Astrocyte (in vitro differentiated cells and primary cell): ENCODE measurements at regions not wholly inside any gene's neighbourhood (a gene's known extent, or its start where the extent isn't known, plus 50 kb on each side); places are given as distances from the start of the nearest gene placed in this dataset.

Experiments used
- DNase-seq: peaks from one replicate; pipeline ENCODE4 v3.0.0-alpha.2; 2010; ENCODE audit warnings: low read depth
- FAIRE-seq: peaks from 2 replicates; lab custom pipeline; 2011; peaks lifted over from hg19 to GRCh38; lab: Jason Lieb, UNC
- H2AFZ ChIP-seq: 2 replicates; pipeline ENCODE4 v1.6.0; 2012; ENCODE audit warnings: low read depth, low read length, inconsistent platforms
- H3K27ac ChIP-seq: 2 replicates; pipeline ENCODE4 v1.5.1; 2011; ENCODE audit warnings: low read depth, low read length, inconsistent platforms
- H3K27me3 ChIP-seq: 2 replicates; pipeline ENCODE4 v1.6.0; 2011; ENCODE audit warnings: low read length, inconsistent platforms; ENCODE audit not compliant: insufficient read depth
- H3K36me3 ChIP-seq: 2 replicates; pipeline ENCODE4 v1.5.1; 2011; ENCODE audit warnings: low read length, inconsistent platforms; ENCODE audit not compliant: insufficient read depth
- H3K4me1 ChIP-seq: 2 replicates; pipeline ENCODE4 v1.5.1; 2011; ENCODE audit warnings: low read length, inconsistent platforms; ENCODE audit not compliant: insufficient read depth
- H3K4me2 ChIP-seq: 2 replicates; pipeline ENCODE4 v1.6.0; 2012; ENCODE audit warnings: low read length, inconsistent platforms
- H3K4me3 ChIP-seq: 2 replicates; pipeline ENCODE4 v1.5.1; 2011; ENCODE audit warnings: low read depth, mild to moderate bottlenecking, low read length, inconsistent platforms; ENCODE audit not compliant: insufficient read depth
- H3K79me2 ChIP-seq: 2 replicates; pipeline ENCODE4 v1.6.0; 2012; ENCODE audit warnings: mild to moderate bottlenecking, low read length, inconsistent platforms; ENCODE audit not compliant: insufficient read depth
- H3K9ac ChIP-seq: 2 replicates; pipeline ENCODE4 v1.6.0; 2012; ENCODE audit warnings: mild to moderate bottlenecking, low read length, inconsistent platforms
- H3K9me3 ChIP-seq: 2 replicates; pipeline ENCODE4 v1.5.1; 2012; ENCODE audit warnings: low read depth, mild to moderate bottlenecking, low read length, inconsistent platforms; ENCODE audit not compliant: insufficient read depth
- H4K20me1 ChIP-seq: 2 replicates; pipeline ENCODE4 v1.6.0; 2012; ENCODE audit warnings: low read length, inconsistent platforms; ENCODE audit not compliant: insufficient read depth
- H3K27ac Mint-ChIP-seq: one replicate; pipeline ENCODE4 v1.8.0; 2021; ENCODE audit warnings: mild to moderate bottlenecking, mixed read lengths; ENCODE audit not compliant: unreplicated experiment
- H3K27me3 Mint-ChIP-seq: one replicate; pipeline ENCODE4 v1.8.0; 2021; ENCODE audit warnings: low read depth, mixed read lengths; ENCODE audit not compliant: unreplicated experiment
- H3K36me3 Mint-ChIP-seq: one replicate; pipeline ENCODE4 v1.8.0; 2021; ENCODE audit warnings: low read depth, mixed read lengths; ENCODE audit not compliant: unreplicated experiment
- H3K4me1 Mint-ChIP-seq: one replicate; pipeline ENCODE4 v1.8.0; 2021; ENCODE audit warnings: low read depth, mixed read lengths; ENCODE audit not compliant: unreplicated experiment
- H3K4me3 Mint-ChIP-seq: one replicate; pipeline ENCODE4 v1.8.0; 2021; ENCODE audit warnings: mild to moderate bottlenecking, moderate library complexity, mixed read lengths; ENCODE audit not compliant: unreplicated experiment
- H3K9me3 Mint-ChIP-seq: one replicate; pipeline ENCODE4 v1.8.0; 2021; ENCODE audit warnings: mild to moderate bottlenecking, mixed read lengths; ENCODE audit not compliant: unreplicated experiment
- EZH2 ChIP-seq: IDR thresholded peaks from 2 replicates; pipeline ENCODE4 v1.6.1; 2012; ENCODE audit warnings: mild to moderate bottlenecking, low read length, inconsistent platforms; ENCODE audit not compliant: insufficient read depth
- TF ChIP-seq, protein P1 (sequence below): IDR thresholded peaks from 2 replicates; pipeline ENCODE4 v1.5.1; 2011; ENCODE audit warnings: low read depth, mild to moderate bottlenecking, inconsistent platforms, low read length, moderate library complexity; ENCODE audit not compliant: insufficient read depth

DNA sequence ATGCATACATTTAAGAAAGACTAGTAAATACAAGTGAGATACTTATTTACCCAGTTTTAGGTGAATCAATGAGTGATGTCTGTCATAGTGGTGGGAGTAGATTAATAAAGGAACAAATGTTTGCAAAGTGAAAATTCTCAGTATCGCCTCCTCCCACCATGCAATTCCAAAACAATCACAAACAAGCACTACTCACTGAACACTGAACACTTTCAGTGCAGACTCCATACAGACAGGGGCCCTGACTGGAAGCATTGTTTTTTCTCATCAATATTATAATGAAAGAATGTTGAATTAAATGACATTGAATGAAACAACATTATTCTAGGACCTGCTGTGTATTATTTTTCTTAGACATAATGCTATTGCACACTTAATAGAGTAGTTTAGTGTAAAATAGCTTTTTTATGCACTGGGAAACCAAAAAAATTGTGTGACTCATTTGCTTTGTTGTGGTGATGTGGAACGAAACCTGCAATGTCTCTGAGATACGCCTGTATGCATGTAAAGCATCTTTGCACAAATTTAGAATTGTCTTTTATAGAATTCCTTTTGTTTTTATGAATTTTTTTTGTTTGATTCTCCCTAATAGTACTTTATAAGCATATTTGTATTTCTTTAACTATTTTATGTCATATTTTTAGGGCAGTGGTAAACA, 317.5 kb downstream of the UTRN start:
- Mint-ChIP-seq H3K27ac (no peak overlapping the region), H3K27me3 (no peaks in the 10 kb centered on the region), H3K4me3 (no peak overlapping the region), H3K36me3 (peaks cover 6% of the 10 kb centered on the region), H3K4me1 (no peaks in the 10 kb centered on the region), H3K9me3 (peaks cover 2% of the 10 kb centered on the region)
- peak; percentile 35 for DNase-seq
- Histone ChIP-seq H3K79me2 (no peaks in the 10 kb centered on the region), H3K27ac (no peak overlapping the region), H3K4me2 (no peak overlapping the region), H3K9me3 (peaks cover 3% of the 10 kb centered on the region), H3K9ac (no peak overlapping the region), H3K4me1 (no peaks in the 10 kb centered on the region), H3K27me3 (no peaks in the 10 kb centered on the region), H4K20me1 (no peaks in the 10 kb centered on the region), H3K4me3 (no peak overlapping the region), H3K36me3 (no peaks in the 10 kb centered on the region), H2AFZ (no peak overlapping the region)
- FAIRE-seq: no peak
- TF ChIP-seq, protein P1, sequence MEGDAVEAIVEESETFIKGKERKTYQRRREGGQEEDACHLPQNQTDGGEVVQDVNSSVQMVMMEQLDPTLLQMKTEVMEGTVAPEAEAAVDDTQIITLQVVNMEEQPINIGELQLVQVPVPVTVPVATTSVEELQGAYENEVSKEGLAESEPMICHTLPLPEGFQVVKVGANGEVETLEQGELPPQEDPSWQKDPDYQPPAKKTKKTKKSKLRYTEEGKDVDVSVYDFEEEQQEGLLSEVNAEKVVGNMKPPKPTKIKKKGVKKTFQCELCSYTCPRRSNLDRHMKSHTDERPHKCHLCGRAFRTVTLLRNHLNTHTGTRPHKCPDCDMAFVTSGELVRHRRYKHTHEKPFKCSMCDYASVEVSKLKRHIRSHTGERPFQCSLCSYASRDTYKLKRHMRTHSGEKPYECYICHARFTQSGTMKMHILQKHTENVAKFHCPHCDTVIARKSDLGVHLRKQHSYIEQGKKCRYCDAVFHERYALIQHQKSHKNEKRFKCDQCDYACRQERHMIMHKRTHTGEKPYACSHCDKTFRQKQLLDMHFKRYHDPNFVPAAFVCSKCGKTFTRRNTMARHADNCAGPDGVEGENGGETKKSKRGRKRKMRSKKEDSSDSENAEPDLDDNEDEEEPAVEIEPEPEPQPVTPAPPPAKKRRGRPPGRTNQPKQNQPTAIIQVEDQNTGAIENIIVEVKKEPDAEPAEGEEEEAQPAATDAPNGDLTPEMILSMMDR: no peak
- no peak for TF ChIP-seq EZH2

DNA sequence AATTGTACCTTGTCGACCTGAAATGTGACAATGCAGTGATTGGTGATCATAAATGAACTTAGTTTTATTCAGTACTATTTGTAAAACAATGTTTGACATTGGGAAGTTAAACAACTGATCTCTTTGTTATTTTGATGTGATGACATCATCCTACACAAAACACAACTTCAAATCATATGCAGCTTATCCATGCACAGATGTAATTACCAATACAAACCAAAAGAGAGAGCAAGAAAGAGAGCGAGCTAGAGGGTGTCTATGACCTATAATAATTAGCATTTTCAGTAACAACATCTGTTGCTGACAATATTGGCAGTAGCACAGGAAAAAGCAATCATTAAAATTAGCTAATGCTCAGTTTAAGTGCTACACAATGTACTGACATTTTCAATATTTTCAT, 320.9 kb downstream of the UTRN start:
- no peaks in the 10 kb centered on the region for H3K4me1 ChIP-seq
- H3K4me3 Mint-ChIP-seq: no peak overlapping the region
- FAIRE-seq (no peak), DNase-seq (no peak)
- peaks cover 2% of the 10 kb centered on the region for H3K9me3 Mint-ChIP-seq
- no peak overlapping the region for H3K27ac Mint-ChIP-seq
- peaks cover 8% of the 10 kb centered on the region for H3K4me1 Mint-ChIP-seq
- H3K4me3 ChIP-seq: no peak overlapping the region
- H3K36me3 Mint-ChIP-seq: peaks cover 8% of the 10 kb centered on the region
- H3K27ac ChIP-seq: no peak overlapping the region
- no peak overlapping the region for H3K4me2 ChIP-seq
- H3K79me2 ChIP-seq: no peaks in the 10 kb centered on the region
- TF ChIP-seq EZH2: no peak
- TF ChIP-seq, protein P1: no peak
- no peaks in the 10 kb centered on the region for H4K20me1 ChIP-seq
- H3K27me3 ChIP-seq: no peaks in the 10 kb centered on the region
- no peak overlapping the region for H3K9ac ChIP-seq
- no peaks in the 10 kb centered on the region for H3K27me3 Mint-ChIP-seq
- H3K36me3 ChIP-seq: no peaks in the 10 kb centered on the region
- H2AFZ ChIP-seq: no peak overlapping the region
- H3K9me3 ChIP-seq: no peaks in the 10 kb centered on the region

DNA sequence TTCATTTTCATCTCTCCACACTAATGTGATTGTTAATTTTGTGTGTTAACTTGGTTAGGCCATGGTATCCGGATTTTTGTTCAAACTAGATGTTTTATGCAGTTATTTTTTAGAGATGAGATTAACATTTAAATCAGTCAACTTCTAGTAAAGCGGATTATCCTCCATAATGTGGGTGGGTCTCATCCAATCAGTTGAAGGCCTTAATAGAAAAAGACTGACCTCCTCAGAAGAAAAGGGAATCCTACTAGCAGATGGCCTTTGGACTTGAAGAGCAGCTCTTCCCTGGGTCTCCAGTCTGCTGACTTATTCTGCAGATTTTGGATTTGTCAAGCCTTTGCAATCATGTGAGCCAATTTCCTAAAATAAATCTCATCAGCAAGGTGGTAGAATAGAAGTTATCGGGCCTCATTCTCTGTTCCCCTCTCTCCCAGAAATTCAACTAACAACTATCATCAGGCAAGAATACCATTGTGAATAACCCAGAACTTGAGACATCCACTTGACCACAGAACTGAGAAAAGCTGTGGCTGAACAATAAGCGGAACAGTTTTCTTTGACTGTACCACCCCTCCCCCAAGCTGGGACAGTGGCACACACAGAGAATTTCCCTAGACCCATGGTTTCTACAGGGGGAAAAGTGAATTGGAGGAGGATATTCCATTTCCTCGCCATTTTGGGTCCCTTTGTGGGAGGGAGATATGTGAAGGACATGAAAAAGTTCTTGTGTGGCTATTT, 323.0 kb downstream of the UTRN start:
- DNase-seq (no peak), FAIRE-seq (no peak)
- no peak overlapping the region for H3K27ac Mint-ChIP-seq
- H3K27me3 Mint-ChIP-seq: no peaks in the 10 kb centered on the region
- H4K20me1 ChIP-seq: no peaks in the 10 kb centered on the region
- TF ChIP-seq EZH2: no peak
- TF ChIP-seq, protein P1: no peak
- no peak overlapping the region for H3K27ac ChIP-seq
- H3K36me3 Mint-ChIP-seq: peaks cover 2% of the 10 kb centered on the region
- H3K36me3 ChIP-seq: no peaks in the 10 kb centered on the region
- no peak overlapping the region for H2AFZ ChIP-seq
- H3K27me3 ChIP-seq: no peaks in the 10 kb centered on the region
- H3K9me3 ChIP-seq: no peaks in the 10 kb centered on the region
- H3K9ac ChIP-seq: no peak overlapping the region
- H3K4me3 Mint-ChIP-seq: no peak overlapping the region
- H3K4me1 ChIP-seq: no peaks in the 10 kb centered on the region
- peaks cover 8% of the 10 kb centered on the region for H3K4me1 Mint-ChIP-seq
- H3K9me3 Mint-ChIP-seq: no peaks in the 10 kb centered on the region
- H3K79me2 ChIP-seq: no peaks in the 10 kb centered on the region
- no peak overlapping the region for H3K4me3 ChIP-seq
- H3K4me2 ChIP-seq: no peak overlapping the region
